22Rv1 (cell line): ENCODE measurements at regions not wholly inside any gene's neighbourhood (a gene's known extent, or its start where the extent isn't known, plus 50 kb on each side); places are given as distances from the start of the nearest gene placed in this dataset.

ENCODE experiments used
- CTCF ChIP-seq: fragments of 450-650 bp; IDR thresholded peaks from 2 replicates; pipeline ENCODE4 v1.5.1; 2017; ENCODE audit warnings: mild to moderate bottlenecking
- ZFX ChIP-seq: fragments of 450-650 bp; IDR thresholded peaks from 2 replicates; pipeline ENCODE4 v1.6.1; 2017; ENCODE audit warnings: antibody characterized with exemption, borderline replicate concordance

- TF ChIP-seq CTCF (no peak), ZFX (no peak)
Observed at GRCh38 chr6:15087186-15087589, 158.7 kb upstream of the JARID2 start.
